ENCODE measurements at regions not wholly inside any gene's neighbourhood (a gene's known extent, or its start where the extent isn't known, plus 50 kb on each side); places are given as distances from the start of the nearest gene placed in this dataset.

GRCh38 chr2:194105358-194105757, 1551.7 kb upstream of the SLC39A10 start:
- no peak for TF ChIP-seq RAD21 (conservative IDR thresholded peaks at IDR 0.05 in 1 of 2, IDR thresholded peaks at IDR 0.05 in 1 of 2)
- TF ChIP-seq RFX5 (IDR thresholded peaks at IDR 0.05), result no peak
- no peak for TF ChIP-seq HES2 (IDR thresholded peaks at IDR 0.05)
- TF ChIP-seq POLR2A (IDR thresholded peaks at IDR 0.05; ENCODE audit: low read length), result no peak
- no peak for TF ChIP-seq PHF8 (IDR thresholded peaks at IDR 0.05; ENCODE audit: borderline replicate concordance, low read depth)
- no peak for TF ChIP-seq EP300 (IDR thresholded peaks at IDR 0.05)
- no peak for TF ChIP-seq TP53 (CRISPR knock-in tag; IDR thresholded peaks at IDR 0.05)
- TF ChIP-seq CEBPB (IDR thresholded peaks at IDR 0.05), result no peak
- no peak for TF ChIP-seq CTCF (IDR thresholded peaks at IDR 0.05)
- TF ChIP-seq CHD2 (IDR thresholded peaks at IDR 0.05; ENCODE audit: low read length, partially characterized antibody), result no peak
- TF ChIP-seq MAX (IDR thresholded peaks at IDR 0.05), result no peak
- TF ChIP-seq HDAC2 (IDR thresholded peaks at IDR 0.05), result no peak
- TF ChIP-seq ATOH8 (CRISPR knock-in tag; IDR thresholded peaks at IDR 0.05; ENCODE audit: low read depth), result no peak
